ENCODE measurements at regions not wholly inside any gene's neighbourhood (a gene's known extent, or its start where the extent isn't known, plus 50 kb on each side); places are given as distances from the start of the nearest gene placed in this dataset.

DNA sequence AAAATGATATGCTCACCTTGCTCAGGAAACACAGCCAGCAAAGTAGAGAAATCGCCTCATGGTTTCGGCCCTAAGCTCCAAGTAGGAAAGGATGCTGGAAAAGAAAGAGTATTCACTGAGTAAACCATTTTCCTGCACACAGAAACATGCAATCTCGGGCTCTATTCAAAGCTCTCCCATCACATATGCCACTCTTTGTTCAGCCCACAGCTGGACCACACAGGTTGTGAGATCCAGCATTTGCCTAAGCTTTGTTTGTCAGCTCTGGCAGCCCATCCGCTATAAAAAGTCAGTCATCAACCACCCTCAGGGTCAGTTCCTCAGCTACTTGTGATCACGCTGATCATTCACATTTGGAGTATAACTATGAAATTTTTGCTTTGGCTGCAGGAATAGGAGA is 96.5 kb upstream of the SMARCA2 start:
- intact Hi-C loops (cut with DNase I; ENCODE audit: low total_unique reads) (no loop called here), in situ Hi-C loops (cut with MboI; ENCODE audit: low sequenced_read_pairs in 4 of 4) (loop anchor here in 1 of 4 donors (25.0 kb wide), 1 partner anchor 106 kb away; no protein-coding TSS in a partner anchor)
- ATAC-seq (no peak), DNase-seq (no peak)
- Histone ChIP-seq H3K4me1 (no peaks in the 10 kb centered on the region), H3K9me3 (no peaks in the 10 kb centered on the region), H3K27me3 (peaks cover 0 to 5% (median 0%) of the 10 kb centered on the region in 3 donors), H3K36me3 (no peaks in the 10 kb centered on the region), H3K4me3 (no peak overlapping the region), H3K27ac (no peak overlapping the region)
- TF ChIP-seq POLR2A (IDR thresholded peaks at IDR 0.05) (no peak), CTCF (IDR thresholded peaks at IDR 0.05 in 4 of 5, conservative IDR thresholded peaks at IDR 0.05 in 1 of 5) (no peak)

GRCh38 chr9:1919229-1919628 is 95.9 kb upstream of the SMARCA2 start:
- H3K36me3 ChIP-seq, result no peaks in the 10 kb centered on the region
- in situ Hi-C loops (cut with MboI; ENCODE audit: low sequenced_read_pairs in 4 of 4), result loop anchor here in 1 of 4 donors (25.0 kb wide), 1 partner anchor 107 kb away; no protein-coding TSS in a partner anchor
- intact Hi-C loops (cut with DNase I; ENCODE audit: low total_unique reads), result no loop called here
- H3K4me1 ChIP-seq, result no peaks in the 10 kb centered on the region
- DNase-seq, result no peak
- H3K4me3 ChIP-seq, result no peak overlapping the region
- no peak overlapping the region for H3K27ac ChIP-seq
- H3K27me3 ChIP-seq, result peaks cover 0 to 5% (median 0%) of the 10 kb centered on the region in 3 donors
- TF ChIP-seq POLR2A (IDR thresholded peaks at IDR 0.05) (no peak), CTCF (IDR thresholded peaks at IDR 0.05 in 4 of 5, conservative IDR thresholded peaks at IDR 0.05 in 1 of 5) (no peak)
- H3K9me3 ChIP-seq, result no peaks in the 10 kb centered on the region
- ATAC-seq, result no peak

DNA sequence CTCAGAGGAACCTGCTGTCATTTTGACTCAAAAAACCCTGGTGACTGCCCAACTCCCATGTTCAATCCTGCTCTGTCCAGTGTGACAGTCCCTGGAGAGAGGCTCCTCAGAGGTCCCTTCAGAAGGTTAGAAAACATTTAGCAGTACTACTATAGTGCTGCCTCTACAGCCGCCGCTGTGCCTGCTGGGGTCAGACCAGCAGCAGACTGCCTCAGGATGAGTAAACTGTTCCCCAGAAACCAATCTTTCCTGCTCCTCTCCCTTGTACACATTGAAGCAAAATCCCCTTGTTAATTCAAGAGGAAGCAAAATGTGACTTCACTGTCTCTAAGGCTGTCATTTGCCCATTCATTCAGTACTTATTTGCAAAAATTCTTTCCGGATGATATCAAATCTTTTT is 94.8 kb upstream of the SMARCA2 start:
- no peak for DNase-seq
- Histone ChIP-seq H3K27me3 (peaks cover 0 to 5% (median 0%) of the 10 kb centered on the region in 3 donors), H3K4me1 (no peaks in the 10 kb centered on the region), H3K9me3 (no peaks in the 10 kb centered on the region), H3K27ac (no peak overlapping the region), H3K36me3 (no peaks in the 10 kb centered on the region), H3K4me3 (no peak overlapping the region)
- no peak for TF ChIP-seq CTCF (IDR thresholded peaks at IDR 0.05 in 4 of 5, conservative IDR thresholded peaks at IDR 0.05 in 1 of 5)
- TF ChIP-seq POLR2A (IDR thresholded peaks at IDR 0.05), result no peak
- ATAC-seq, result no peak
- in situ Hi-C loops (cut with MboI; ENCODE audit: low sequenced_read_pairs in 4 of 4), result loop anchor here in 1 of 4 donors (25.0 kb wide), 1 partner anchor 108 kb away; no protein-coding TSS in a partner anchor
- intact Hi-C loops (cut with DNase I; ENCODE audit: low total_unique reads), result no loop called here

DNA sequence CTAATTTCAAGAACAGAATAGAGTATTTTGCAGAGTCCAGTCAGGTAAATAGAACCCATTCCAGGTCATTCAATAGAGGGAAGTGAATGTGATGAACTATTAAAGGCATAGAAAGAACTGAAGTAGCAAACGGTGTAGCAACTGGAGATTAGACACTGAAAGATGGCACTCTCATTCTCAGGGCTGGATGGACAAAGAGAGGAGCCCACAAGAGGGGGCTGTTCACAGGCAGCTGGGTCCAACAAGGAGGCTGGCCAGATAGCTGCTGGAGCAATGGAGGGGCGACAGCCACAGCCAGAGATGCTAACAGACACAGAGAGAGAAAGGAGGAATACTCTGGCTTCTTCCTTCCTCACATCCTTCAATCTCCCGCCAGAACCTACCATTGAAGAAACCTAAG is 93.1 kb upstream of the SMARCA2 start:
- DNase-seq (no peak), ATAC-seq (no peak)
- Histone ChIP-seq H3K27me3 (peaks cover 0 to 5% (median 0%) of the 10 kb centered on the region in 3 donors), H3K9me3 (no peaks in the 10 kb centered on the region), H3K27ac (no peak overlapping the region), H3K4me3 (no peak overlapping the region), H3K36me3 (no peaks in the 10 kb centered on the region), H3K4me1 (no peaks in the 10 kb centered on the region)
- in situ Hi-C loops (cut with MboI; ENCODE audit: low sequenced_read_pairs in 4 of 4) (loop anchor here in 1 of 4 donors (25.0 kb wide), 1 partner anchor 110 kb away; no protein-coding TSS in a partner anchor), intact Hi-C loops (cut with DNase I; ENCODE audit: low total_unique reads) (no loop called here)
- TF ChIP-seq POLR2A (IDR thresholded peaks at IDR 0.05) (no peak), CTCF (IDR thresholded peaks at IDR 0.05 in 4 of 5, conservative IDR thresholded peaks at IDR 0.05 in 1 of 5) (no peak)

DNA sequence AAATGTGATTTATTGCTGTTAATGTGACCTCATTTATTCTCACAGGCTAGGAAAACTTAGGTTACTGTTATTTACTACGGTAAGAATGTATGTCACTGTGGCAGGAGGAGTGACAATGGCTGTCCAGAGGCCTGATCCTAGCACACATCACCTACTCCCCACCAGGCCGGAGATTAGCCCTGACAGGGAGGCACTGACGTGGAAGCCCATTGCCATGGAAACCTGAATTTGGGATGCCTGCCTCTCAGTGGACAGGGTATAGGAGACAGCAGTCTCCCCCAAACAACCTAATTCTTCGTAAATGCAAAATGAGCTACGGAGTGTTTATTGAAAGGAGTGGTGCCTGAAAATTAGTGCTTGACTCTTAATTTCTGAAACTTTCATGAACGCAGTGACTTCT is 87.6 kb upstream of the SMARCA2 start:
- H3K27ac ChIP-seq, result no peak overlapping the region
- intact Hi-C loops (cut with DNase I; ENCODE audit: low total_unique reads), result no loop called here
- H3K36me3 ChIP-seq, result no peaks in the 10 kb centered on the region
- TF ChIP-seq CTCF (IDR thresholded peaks at IDR 0.05 in 4 of 5, conservative IDR thresholded peaks at IDR 0.05 in 1 of 5) (no peak), POLR2A (IDR thresholded peaks at IDR 0.05) (no peak)
- H3K4me3 ChIP-seq, result no peak overlapping the region
- no peaks in the 10 kb centered on the region for H3K27me3 ChIP-seq
- ATAC-seq (no peak), DNase-seq (no peak)
- in situ Hi-C loops (cut with MboI; ENCODE audit: low sequenced_read_pairs in 4 of 4), result no loop called here
- H3K4me1 ChIP-seq, result no peaks in the 10 kb centered on the region
- H3K9me3 ChIP-seq, result no peaks in the 10 kb centered on the region
